Psoas muscle (tissue), 7 donors: ENCODE measurements at regions not wholly inside any gene's neighbourhood (a gene's known extent, or its start where the extent isn't known, plus 50 kb on each side); places are given as distances from the start of the nearest gene placed in this dataset.
"Not testable (repeated sequence)": the region's sequence is repeated elsewhere in the genome, so short reads cannot be mapped to it uniquely, and the experiment has no call there.

Source experiments
- ATAC-seq, 4 donors: fragments of 200-7000 bp; cut with Tn5 transposase; one replicate each; pipeline ENCODE4 v1.9.1; 2020; ENCODE audit warnings: moderate library complexity in 3 of 4, mild to moderate bottlenecking in 2 of 4
- DNase-seq, 2 donors: peaks; one replicate each; pipeline ENCODE4 v3.0.0-alpha.2; 2020
- H3K27ac ChIP-seq: fragments of 200-600 bp; one replicate; pipeline ENCODE4 v1.8.0; 2022
- H3K27me3 ChIP-seq, 3 donors: fragments of 200-600 bp in 1 of 3; one replicate each; pipeline versions ENCODE4 v1.6.1 to v1.8.0; 2013 to 2022; ENCODE audit warnings: low read length in 2 of 3, mild to moderate bottlenecking in 2 of 3, moderate library complexity in 1 of 3; ENCODE audit not compliant: insufficient read depth in 3 of 3
- H3K36me3 ChIP-seq, 2 donors: fragments of 200-600 bp in 1 of 2; one replicate each; pipeline versions ENCODE4 v1.6.1 to v1.8.0; 2013 to 2022; ENCODE audit warnings: low read depth in 1 of 2, mild to moderate bottlenecking in 1 of 2, moderate library complexity in 1 of 2; ENCODE audit not compliant: insufficient read depth in 1 of 2
- H3K4me1 ChIP-seq: fragments of 200-600 bp; one replicate; pipeline ENCODE4 v1.8.0; 2022
- H3K4me3 ChIP-seq: fragments of 200-600 bp; one replicate; pipeline ENCODE4 v1.8.0; 2022; ENCODE audit warnings: mild to moderate bottlenecking
- H3K9me3 ChIP-seq: fragments of 200-600 bp; one replicate; pipeline ENCODE4 v1.8.0; 2022
- WGBS, 3 donors: extraction: QIAGEN DNeasy Blood & Tissue Kit; methylation state at CpG; one replicate each; pipeline versions ENCODE4 v1.1.6 to v1.1.7; 2013; 5-methylcytosine and 5-hydroxymethylcytosine counted together
- intact Hi-C, 2 donors: fragments of 100-400 bp; cut with DNase I; formaldehyde crosslinking; loops; one replicate each; pipeline versions ENCODE4 v1.11.0 to v1.14.2; 2022
- donor health status: healthy with polysubstance abuse.
- donor health status: DM: no; HTN: no; CAD: no; lungs with moderate emphysema.
- donor health status: Bipolar disorder and iron deficiency.
- donor health status: healthy.
- donor health status: DM: yes; HTN: yes; CAD: no.
- donor health status: DM: no; HTN: no; CAD: no.
- donor health status: DM: yes; HTN: yes; CAD: no.

- 77 to 94% (median 93%) methylated on average over 2 to 4 of the region's 5 CpGs for WGBS, 3 donors
- not testable (repeated sequence) for H3K27ac ChIP-seq, H3K36me3 ChIP-seq
These were observed 190.6 kb upstream of the IRF2BP2 start for GRCh38 chr1:234800563-234800962.

GRCh38 chr1:234799021-234799689 lies 189.2 kb upstream of the IRF2BP2 start:
- H3K36me3 ChIP-seq, H3K9me3 ChIP-seq, DNase-seq, H3K27me3 ChIP-seq, intact Hi-C loops, H3K4me1 ChIP-seq, H3K4me3 ChIP-seq, H3K27ac ChIP-seq: not testable (repeated sequence)
- WGBS, 3 donors: 56 to 80% (median 63%) methylated on average over 1 of the region's 1 CpG
- ATAC-seq: peak in 1 of 4 donors; percentile 33

More at GRCh38 chr1:234800563-234800962, 190.6 kb upstream of the IRF2BP2 start:
- H3K4me3 ChIP-seq, H3K4me1 ChIP-seq, DNase-seq, H3K9me3 ChIP-seq, H3K27me3 ChIP-seq, intact Hi-C loops: not testable (repeated sequence)
- peak in 1 of 4 donors; percentile 18 for ATAC-seq

GRCh38 chr1:234797216-234797615 lies 187.2 kb upstream of the IRF2BP2 start:
- H3K27ac ChIP-seq, H3K36me3 ChIP-seq, H3K9me3 ChIP-seq, intact Hi-C loops, H3K27me3 ChIP-seq, H3K4me1 ChIP-seq, ATAC-seq, DNase-seq, H3K4me3 ChIP-seq: not testable (repeated sequence)
- WGBS, 3 donors: no CpG with 5 or more reads among the region's 2 CpGs

- H3K36me3 ChIP-seq, H3K4me1 ChIP-seq, ATAC-seq, H3K27ac ChIP-seq, intact Hi-C loops, H3K27me3 ChIP-seq, H3K9me3 ChIP-seq, DNase-seq, H3K4me3 ChIP-seq: not testable (repeated sequence)
- 76 to 82% (median 77%) methylated on average over 2 of the region's 2 CpGs for WGBS, 3 donors
These were observed 186.4 kb upstream of the IRF2BP2 start for GRCh38 chr1:234796438-234796792.

- H3K36me3 ChIP-seq, H3K4me3 ChIP-seq, H3K27me3 ChIP-seq, DNase-seq, H3K27ac ChIP-seq, H3K9me3 ChIP-seq, ATAC-seq, H3K4me1 ChIP-seq, intact Hi-C loops: not testable (repeated sequence)
- 73 to 84% (median 78%) methylated on average over 7 of the region's 7 CpGs for WGBS, 3 donors
These were observed 185.9 kb upstream of the IRF2BP2 start for GRCh38 chr1:234795711-234796437.

GRCh38 chr1:234795007-234795406 lies 185.0 kb upstream of the IRF2BP2 start:
- ATAC-seq, H3K27me3 ChIP-seq, H3K27ac ChIP-seq, intact Hi-C loops, H3K4me3 ChIP-seq, H3K9me3 ChIP-seq, H3K36me3 ChIP-seq, H3K4me1 ChIP-seq, DNase-seq: not testable (repeated sequence)
- WGBS, 3 donors: 95 to 100% (median 97%) methylated on average over 1 of the region's 3 CpGs

- H3K4me1 ChIP-seq, H3K27me3 ChIP-seq, DNase-seq, H3K36me3 ChIP-seq, H3K9me3 ChIP-seq, ATAC-seq, intact Hi-C loops, H3K4me3 ChIP-seq, H3K27ac ChIP-seq: not testable (repeated sequence)
- WGBS, 3 donors: 81 to 89% (median 87%) methylated on average over 4 of the region's 4 CpGs
These were observed 184.5 kb upstream of the IRF2BP2 start for GRCh38 chr1:234794452-234794851.

- H3K27me3 ChIP-seq, ATAC-seq, DNase-seq, intact Hi-C loops, H3K4me3 ChIP-seq, H3K9me3 ChIP-seq, H3K4me1 ChIP-seq, H3K27ac ChIP-seq, H3K36me3 ChIP-seq: not testable (repeated sequence)
- 25 to 53% (median 30%) methylated on average over 3 of the region's 5 CpGs for WGBS, 3 donors
These were observed 183.9 kb upstream of the IRF2BP2 start for GRCh38 chr1:234793924-234794323.

GRCh38 chr1:234792221-234792864 lies 182.4 kb upstream of the IRF2BP2 start:
- ATAC-seq: peak in 2 of 4 donors; percentile 13 to 15
- intact Hi-C loops, H3K27me3 ChIP-seq, H3K4me1 ChIP-seq, DNase-seq, H3K9me3 ChIP-seq, H3K4me3 ChIP-seq, H3K36me3 ChIP-seq, H3K27ac ChIP-seq: not testable (repeated sequence)
- 76 to 85% (median 78%) methylated on average over 2 to 3 of the region's 4 CpGs for WGBS, 3 donors

GRCh38 chr1:234791615-234792014 lies 181.6 kb upstream of the IRF2BP2 start:
- WGBS, 3 donors: no CpG with 5 or more reads among the region's 3 CpGs
- intact Hi-C loops, H3K27me3 ChIP-seq, H3K36me3 ChIP-seq, H3K4me3 ChIP-seq, DNase-seq, H3K27ac ChIP-seq, H3K9me3 ChIP-seq, ATAC-seq, H3K4me1 ChIP-seq: not testable (repeated sequence)

GRCh38 chr1:234790333-234790732 lies 180.4 kb upstream of the IRF2BP2 start:
- H3K9me3 ChIP-seq, H3K36me3 ChIP-seq, intact Hi-C loops, H3K4me3 ChIP-seq, H3K27ac ChIP-seq, H3K27me3 ChIP-seq, DNase-seq, ATAC-seq, H3K4me1 ChIP-seq: not testable (repeated sequence)
- WGBS, 3 donors: no CpG with 5 or more reads among the region's 1 CpG
